ENCODE measurements at regions not wholly inside any gene's neighbourhood (a gene's known extent, or its start where the extent isn't known, plus 50 kb on each side); places are given as distances from the start of the nearest gene placed in this dataset.

DNA sequence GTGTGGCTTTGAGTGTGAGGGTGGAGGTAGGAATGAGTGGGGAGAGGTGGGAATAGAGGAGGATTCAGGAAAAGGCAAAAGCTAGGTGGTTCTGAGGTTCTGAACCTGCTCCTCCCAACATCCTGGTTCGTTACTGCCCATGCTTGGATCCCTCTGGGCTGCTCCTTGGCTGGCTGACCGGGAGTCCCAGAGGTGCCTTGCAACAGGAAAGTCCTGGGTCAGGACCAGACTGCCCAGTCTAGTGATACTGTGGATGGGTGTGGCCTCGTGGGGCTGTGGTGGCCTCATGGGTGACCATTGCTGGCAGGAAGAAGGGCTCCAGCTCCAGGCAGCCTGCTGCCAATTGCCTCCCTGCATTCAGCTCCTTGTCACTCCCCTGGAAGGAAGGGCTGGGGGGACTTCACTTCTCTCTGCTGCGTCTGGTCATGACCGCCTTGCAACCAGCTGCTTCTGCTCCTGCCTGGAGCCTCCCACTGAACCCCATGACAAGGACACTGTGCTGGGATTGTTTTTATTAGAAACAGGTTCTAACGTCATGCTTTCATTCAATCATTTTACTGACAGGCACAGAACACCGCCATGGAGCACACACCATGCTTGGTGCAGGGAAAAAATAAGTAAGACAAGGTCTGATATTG is 61.5 kb upstream of the UBL3 start:
- no peak overlapping the region for H3K27ac ChIP-seq (ENCODE audit: low read depth, low read length, poor library complexity, severe bottlenecking)
- intact Hi-C loops (cut with micrococcal nuclease; ENCODE audit: unreplicated experiment), result no loop called here
- H3K9me3 ChIP-seq (ENCODE audit: low read length), result no peaks in the 10 kb centered on the region
- ChIA-PET POLR2A (no interaction called here), CTCF (ENCODE audit: unreplicated experiment) (no interaction called here)
- no peaks in the 10 kb centered on the region for H3K9me2 ChIP-seq (ENCODE audit: insufficient read depth, low read length)
- TF ChIP-seq, protein P1, sequence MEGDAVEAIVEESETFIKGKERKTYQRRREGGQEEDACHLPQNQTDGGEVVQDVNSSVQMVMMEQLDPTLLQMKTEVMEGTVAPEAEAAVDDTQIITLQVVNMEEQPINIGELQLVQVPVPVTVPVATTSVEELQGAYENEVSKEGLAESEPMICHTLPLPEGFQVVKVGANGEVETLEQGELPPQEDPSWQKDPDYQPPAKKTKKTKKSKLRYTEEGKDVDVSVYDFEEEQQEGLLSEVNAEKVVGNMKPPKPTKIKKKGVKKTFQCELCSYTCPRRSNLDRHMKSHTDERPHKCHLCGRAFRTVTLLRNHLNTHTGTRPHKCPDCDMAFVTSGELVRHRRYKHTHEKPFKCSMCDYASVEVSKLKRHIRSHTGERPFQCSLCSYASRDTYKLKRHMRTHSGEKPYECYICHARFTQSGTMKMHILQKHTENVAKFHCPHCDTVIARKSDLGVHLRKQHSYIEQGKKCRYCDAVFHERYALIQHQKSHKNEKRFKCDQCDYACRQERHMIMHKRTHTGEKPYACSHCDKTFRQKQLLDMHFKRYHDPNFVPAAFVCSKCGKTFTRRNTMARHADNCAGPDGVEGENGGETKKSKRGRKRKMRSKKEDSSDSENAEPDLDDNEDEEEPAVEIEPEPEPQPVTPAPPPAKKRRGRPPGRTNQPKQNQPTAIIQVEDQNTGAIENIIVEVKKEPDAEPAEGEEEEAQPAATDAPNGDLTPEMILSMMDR (conservative IDR thresholded peaks at IDR 0.05; ENCODE audit: low read length), result no peak
- no peak for TF ChIP-seq EZH2phosphoT487 (IDR thresholded peaks at IDR 0.05; ENCODE audit: borderline replicate concordance, low read depth, low read length)
- H4K20me1 ChIP-seq (ENCODE audit: insufficient read depth, low read length), result no peaks in the 10 kb centered on the region
- no peak for DNase-seq (ENCODE audit: low spot score)
- H3K36me3 ChIP-seq (ENCODE audit: insufficient read depth, low read length), result no peaks in the 10 kb centered on the region
- no peak overlapping the region for H3K4me2 ChIP-seq (ENCODE audit: low read length)
- H3K4me1 ChIP-seq (ENCODE audit: insufficient read depth, low read length, poor library complexity, severe bottlenecking), result no peaks in the 10 kb centered on the region
- H3K79me2 ChIP-seq (ENCODE audit: insufficient read depth, low read depth, low read length), result no peaks in the 10 kb centered on the region
- no peak overlapping the region for H2AFZ ChIP-seq (ENCODE audit: low read length)
- no TSS peak for BruUV-seq (replicated peaks)
- H3K4me3 ChIP-seq (ENCODE audit: low read depth, low read length, poor library complexity, severe bottlenecking), result no peak overlapping the region

GRCh38 chr13:29909975-29910674 is 59.7 kb upstream of the UBL3 start:
- Histone ChIP-seq H3K4me3 (ENCODE audit: low read depth, low read length, poor library complexity, severe bottlenecking) (no peak overlapping the region), H3K4me2 (ENCODE audit: low read length) (no peak overlapping the region), H3K9me2 (ENCODE audit: insufficient read depth, low read length) (no peaks in the 10 kb centered on the region), H3K9me3 (ENCODE audit: low read length) (no peaks in the 10 kb centered on the region), H3K79me2 (ENCODE audit: insufficient read depth, low read depth, low read length) (no peaks in the 10 kb centered on the region), H3K36me3 (ENCODE audit: insufficient read depth, low read length) (no peaks in the 10 kb centered on the region), H3K4me1 (ENCODE audit: insufficient read depth, low read length, poor library complexity, severe bottlenecking) (no peaks in the 10 kb centered on the region), H3K27ac (ENCODE audit: low read depth, low read length, poor library complexity, severe bottlenecking) (no peak overlapping the region), H2AFZ (ENCODE audit: low read length) (no peak overlapping the region), H4K20me1 (ENCODE audit: insufficient read depth, low read length) (no peaks in the 10 kb centered on the region)
- POLR2A ChIA-PET, result no interaction called here
- no peak for TF ChIP-seq EZH2phosphoT487 (IDR thresholded peaks at IDR 0.05; ENCODE audit: borderline replicate concordance, low read depth, low read length)
- TF ChIP-seq, protein P1 (conservative IDR thresholded peaks at IDR 0.05; ENCODE audit: low read length), result no peak
- intact Hi-C loops (cut with micrococcal nuclease; ENCODE audit: unreplicated experiment), result no loop called here
- DNase-seq (ENCODE audit: low spot score), result no peak
- BruUV-seq (replicated peaks), result no TSS peak
- CTCF ChIA-PET (ENCODE audit: unreplicated experiment), result no interaction called here

DNA sequence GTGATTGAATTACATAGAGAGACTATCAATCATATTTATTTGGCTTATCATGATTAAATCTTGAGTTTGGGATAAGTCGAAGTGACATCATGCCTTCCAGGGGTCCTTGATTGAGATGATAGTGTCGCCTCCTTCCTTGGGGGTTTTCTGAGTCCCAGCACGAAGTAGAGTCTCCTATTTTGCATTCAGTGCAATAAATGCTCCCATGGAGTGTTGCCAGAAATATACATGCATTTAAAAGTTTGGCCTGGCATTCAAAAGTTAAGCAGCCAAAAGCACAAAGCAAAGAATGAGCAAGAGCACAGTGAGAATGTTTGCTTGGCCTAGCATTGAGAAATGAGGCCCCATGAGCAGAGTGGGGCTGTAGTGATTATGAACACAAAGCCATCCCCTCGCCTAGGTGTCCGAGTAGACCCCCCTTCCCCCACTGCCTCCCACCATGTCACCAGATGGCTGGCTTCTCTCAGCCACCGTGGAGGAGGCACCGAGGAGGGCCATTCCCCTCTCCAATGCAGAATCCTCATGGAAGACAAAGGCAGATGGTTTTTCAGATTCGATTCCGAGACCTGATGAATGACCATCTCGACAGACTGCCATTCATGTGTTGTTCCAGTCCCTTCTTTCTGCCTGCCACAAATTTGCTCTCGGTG is 58.8 kb upstream of the UBL3 start:
- H3K4me1 ChIP-seq (ENCODE audit: insufficient read depth, low read length, poor library complexity, severe bottlenecking), result no peaks in the 10 kb centered on the region
- DNase-seq (ENCODE audit: low spot score), result no peak
- H4K20me1 ChIP-seq (ENCODE audit: insufficient read depth, low read length), result no peaks in the 10 kb centered on the region
- TF ChIP-seq, protein P1 (conservative IDR thresholded peaks at IDR 0.05; ENCODE audit: low read length), result no peak
- TF ChIP-seq EZH2phosphoT487 (IDR thresholded peaks at IDR 0.05; ENCODE audit: borderline replicate concordance, low read depth, low read length), result no peak
- H2AFZ ChIP-seq (ENCODE audit: low read length), result no peak overlapping the region
- H3K36me3 ChIP-seq (ENCODE audit: insufficient read depth, low read length), result no peaks in the 10 kb centered on the region
- H3K27ac ChIP-seq (ENCODE audit: low read depth, low read length, poor library complexity, severe bottlenecking), result no peak overlapping the region
- intact Hi-C loops (cut with micrococcal nuclease; ENCODE audit: unreplicated experiment), result no loop called here
- no TSS peak for BruUV-seq (replicated peaks)
- ChIA-PET POLR2A (no interaction called here), CTCF (ENCODE audit: unreplicated experiment) (no interaction called here)
- no peaks in the 10 kb centered on the region for H3K9me2 ChIP-seq (ENCODE audit: insufficient read depth, low read length)
- no peaks in the 10 kb centered on the region for H3K9me3 ChIP-seq (ENCODE audit: low read length)
- H3K4me2 ChIP-seq (ENCODE audit: low read length), result no peak overlapping the region
- H3K4me3 ChIP-seq (ENCODE audit: low read depth, low read length, poor library complexity, severe bottlenecking), result no peak overlapping the region
- no peaks in the 10 kb centered on the region for H3K79me2 ChIP-seq (ENCODE audit: insufficient read depth, low read depth, low read length)

Measured in OCI-LY7 (cell line).